ENCODE measurements at regions not wholly inside any gene's neighbourhood (a gene's known extent, or its start where the extent isn't known, plus 50 kb on each side); places are given as distances from the start of the nearest gene placed in this dataset.

DNA sequence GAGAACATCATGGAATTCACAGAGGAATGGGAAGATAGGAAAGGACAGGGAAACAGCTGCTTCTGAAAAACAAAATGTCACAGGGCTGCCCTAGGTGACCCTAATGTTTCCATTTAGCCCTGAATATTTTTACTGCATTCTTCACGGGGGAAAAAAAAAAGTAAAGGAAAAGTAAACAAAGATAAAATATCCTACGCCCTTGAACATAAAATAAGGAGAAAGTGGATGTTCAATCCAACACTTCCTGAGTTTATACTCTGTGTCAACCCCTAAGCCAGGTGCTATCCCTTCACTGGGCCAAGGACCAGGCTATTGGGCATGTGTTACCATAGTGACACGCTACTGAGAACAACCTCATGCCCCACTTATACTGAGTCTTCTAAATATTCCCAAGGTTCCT lies 84.7 kb downstream of the FAM76B start:
- H3K27me3 ChIP-seq (ENCODE audit: control insufficient read depth, insufficient read depth, low read length, poor library complexity, severe bottlenecking): no peaks in the 10 kb centered on the region
- H3K9me3 ChIP-seq (ENCODE audit: control insufficient read depth, low read length): no peaks in the 10 kb centered on the region
- no peak overlapping the region for H3K27ac ChIP-seq (ENCODE audit: insufficient read depth, low read depth, low read length, poor library complexity, severe bottlenecking)
- 94 to 100% methylated on average over 2 to 3 of the region's 3 CpGs for WGBS, 2 experiments
- H3K4me1 ChIP-seq (ENCODE audit: control insufficient read depth, insufficient read depth, low read length): peaks cover 14% of the 10 kb centered on the region
- no peak overlapping the region for H3K4me3 ChIP-seq (ENCODE audit: insufficient read depth, low read depth, low read length)
- no peaks in the 10 kb centered on the region for H3K36me3 ChIP-seq (ENCODE audit: control insufficient read depth, insufficient read depth, low read length)

DNA sequence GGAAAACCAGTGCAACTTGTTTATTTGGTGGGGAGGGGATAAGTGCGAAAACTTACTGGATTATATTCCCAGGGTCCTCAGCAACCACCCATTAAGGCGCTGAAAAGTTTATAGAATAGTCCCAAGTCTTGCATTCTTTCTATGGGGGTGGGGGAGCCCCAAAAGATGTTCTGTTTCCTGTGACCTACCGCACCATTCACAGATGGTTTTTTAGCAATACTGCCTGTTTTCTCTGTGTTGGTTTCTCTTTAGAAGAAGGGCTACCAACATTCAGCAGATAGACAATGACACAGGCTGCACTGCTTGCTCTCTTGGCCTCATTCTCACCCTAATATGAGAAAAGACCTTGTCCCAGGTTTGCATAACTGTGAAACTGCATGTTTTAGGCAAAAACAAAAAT lies 86.5 kb downstream of the FAM76B start:
- no peaks in the 10 kb centered on the region for H3K36me3 ChIP-seq (ENCODE audit: control insufficient read depth, insufficient read depth, low read length)
- H3K4me3 ChIP-seq (ENCODE audit: insufficient read depth, low read depth, low read length): no peak overlapping the region
- H3K9me3 ChIP-seq (ENCODE audit: control insufficient read depth, low read length): no peaks in the 10 kb centered on the region
- no peaks in the 10 kb centered on the region for H3K27me3 ChIP-seq (ENCODE audit: control insufficient read depth, insufficient read depth, low read length, poor library complexity, severe bottlenecking)
- no peak overlapping the region for H3K27ac ChIP-seq (ENCODE audit: insufficient read depth, low read depth, low read length, poor library complexity, severe bottlenecking)
- 96 to 98% methylated on average over 3 of the region's 3 CpGs for WGBS, 2 experiments
- peaks cover 14% of the 10 kb centered on the region for H3K4me1 ChIP-seq (ENCODE audit: control insufficient read depth, insufficient read depth, low read length)

DNA sequence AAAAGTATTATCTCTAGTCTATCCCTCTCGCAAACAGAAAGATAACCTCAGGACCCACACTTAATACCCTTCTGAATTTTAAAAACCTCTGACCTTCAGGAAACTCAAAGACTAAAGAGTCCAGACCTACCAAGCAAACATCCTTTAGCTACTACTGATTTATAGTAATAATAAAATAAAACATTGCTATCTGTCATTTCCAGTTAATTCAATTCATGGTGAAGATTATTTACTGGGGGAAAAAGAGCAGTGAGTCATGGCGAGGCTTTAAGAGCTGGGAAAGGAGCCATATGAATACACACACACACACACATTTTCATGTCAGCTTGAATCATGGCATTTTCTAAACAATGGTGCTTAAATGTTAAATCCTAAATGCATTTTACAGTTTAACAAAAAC lies 87.1 kb downstream of the FAM76B start:
- 86 to 100% methylated on average over 2 of the region's 2 CpGs for WGBS, 2 experiments
- Histone ChIP-seq H3K27me3 (ENCODE audit: control insufficient read depth, insufficient read depth, low read length, poor library complexity, severe bottlenecking) (no peaks in the 10 kb centered on the region), H3K4me1 (ENCODE audit: control insufficient read depth, insufficient read depth, low read length) (peaks cover 14% of the 10 kb centered on the region), H3K27ac (ENCODE audit: insufficient read depth, low read depth, low read length, poor library complexity, severe bottlenecking) (no peak overlapping the region), H3K36me3 (ENCODE audit: control insufficient read depth, insufficient read depth, low read length) (no peaks in the 10 kb centered on the region), H3K4me3 (ENCODE audit: insufficient read depth, low read depth, low read length) (no peak overlapping the region), H3K9me3 (ENCODE audit: control insufficient read depth, low read length) (no peaks in the 10 kb centered on the region)

- 89 to 91% methylated on average over 6 of the region's 6 CpGs for WGBS, 2 experiments
- Histone ChIP-seq H3K9me3 (ENCODE audit: control insufficient read depth, low read length) (no peaks in the 10 kb centered on the region), H3K4me1 (ENCODE audit: control insufficient read depth, insufficient read depth, low read length) (peaks cover 8% of the 10 kb centered on the region), H3K36me3 (ENCODE audit: control insufficient read depth, insufficient read depth, low read length) (no peaks in the 10 kb centered on the region), H3K4me3 (ENCODE audit: insufficient read depth, low read depth, low read length) (no peak overlapping the region), H3K27ac (ENCODE audit: insufficient read depth, low read depth, low read length, poor library complexity, severe bottlenecking) (no peak overlapping the region), H3K27me3 (ENCODE audit: control insufficient read depth, insufficient read depth, low read length, poor library complexity, severe bottlenecking) (no peaks in the 10 kb centered on the region)
These were observed 89.1 kb downstream of the FAM76B start for GRCh38 chr11:95700471-95700817.

- H3K4me3 ChIP-seq (ENCODE audit: insufficient read depth, low read depth, low read length): no peak overlapping the region
- no peaks in the 10 kb centered on the region for H3K9me3 ChIP-seq (ENCODE audit: control insufficient read depth, low read length)
- no peaks in the 10 kb centered on the region for H3K27me3 ChIP-seq (ENCODE audit: control insufficient read depth, insufficient read depth, low read length, poor library complexity, severe bottlenecking)
- 80 to 87% methylated on average over 2 of the region's 2 CpGs for WGBS, 2 experiments
- no peak overlapping the region for H3K27ac ChIP-seq (ENCODE audit: insufficient read depth, low read depth, low read length, poor library complexity, severe bottlenecking)
- H3K4me1 ChIP-seq (ENCODE audit: control insufficient read depth, insufficient read depth, low read length): peaks cover 8% of the 10 kb centered on the region
- no peaks in the 10 kb centered on the region for H3K36me3 ChIP-seq (ENCODE audit: control insufficient read depth, insufficient read depth, low read length)
These were observed 89.7 kb downstream of the FAM76B start for GRCh38 chr11:95699631-95700470.

GRCh38 chr11:95698676-95699557 lies 90.7 kb downstream of the FAM76B start:
- Histone ChIP-seq H3K4me3 (ENCODE audit: insufficient read depth, low read depth, low read length) (no peak overlapping the region), H3K27me3 (ENCODE audit: control insufficient read depth, insufficient read depth, low read length, poor library complexity, severe bottlenecking) (no peaks in the 10 kb centered on the region), H3K4me1 (ENCODE audit: control insufficient read depth, insufficient read depth, low read length) (peaks cover 8% of the 10 kb centered on the region), H3K9me3 (ENCODE audit: control insufficient read depth, low read length) (no peaks in the 10 kb centered on the region), H3K36me3 (ENCODE audit: control insufficient read depth, insufficient read depth, low read length) (no peaks in the 10 kb centered on the region), H3K27ac (ENCODE audit: insufficient read depth, low read depth, low read length, poor library complexity, severe bottlenecking) (no peak overlapping the region)
- 93 to 99% methylated on average over 3 of the region's 4 CpGs for WGBS, 2 experiments

DNA sequence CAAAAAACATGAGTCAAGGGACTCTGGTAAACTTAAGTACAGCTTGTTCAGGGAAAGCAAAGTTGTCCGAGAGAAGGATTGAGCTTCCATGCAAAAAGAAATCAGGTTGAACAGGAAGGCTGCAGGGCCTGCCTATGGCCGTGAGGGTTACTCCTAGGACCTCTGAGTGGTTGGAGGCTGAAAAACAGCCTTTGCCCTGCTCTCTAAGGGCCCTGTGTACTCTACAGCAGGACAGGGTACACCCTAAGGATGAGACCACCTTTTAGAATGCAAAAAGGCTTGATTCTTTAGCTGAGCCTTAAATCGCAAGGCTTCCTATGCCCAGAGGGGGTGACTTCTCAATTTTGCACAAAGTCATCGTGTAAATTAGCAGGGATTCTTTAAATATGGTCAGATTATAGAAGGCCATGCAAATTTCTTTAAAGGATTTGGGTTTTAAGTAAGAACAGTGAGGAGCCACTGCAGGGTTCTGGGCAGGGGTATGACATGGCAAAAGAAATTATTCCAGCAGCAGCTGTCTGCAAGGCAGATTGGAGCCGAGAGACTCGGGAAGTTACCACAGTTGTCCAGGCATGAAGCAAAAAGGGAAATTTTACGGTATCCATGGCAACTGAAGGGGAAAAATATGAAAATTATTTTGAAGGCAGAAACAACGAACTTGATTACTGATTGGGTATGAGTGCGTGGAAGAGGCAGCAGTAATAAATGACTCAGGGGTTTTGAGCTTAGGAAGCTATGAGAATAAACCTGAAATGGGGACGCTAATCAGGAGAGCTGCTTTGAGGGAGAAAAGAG lies 91.8 kb downstream of the FAM76B start:
- 89 to 90% methylated on average over 10 of the region's 10 CpGs for WGBS, 2 experiments
- Histone ChIP-seq H3K36me3 (ENCODE audit: control insufficient read depth, insufficient read depth, low read length) (no peaks in the 10 kb centered on the region), H3K27me3 (ENCODE audit: control insufficient read depth, insufficient read depth, low read length, poor library complexity, severe bottlenecking) (no peaks in the 10 kb centered on the region), H3K4me1 (ENCODE audit: control insufficient read depth, insufficient read depth, low read length) (peaks cover under 1% of the 10 kb centered on the region), H3K9me3 (ENCODE audit: control insufficient read depth, low read length) (no peaks in the 10 kb centered on the region), H3K4me3 (ENCODE audit: insufficient read depth, low read depth, low read length) (no peak overlapping the region), H3K27ac (ENCODE audit: insufficient read depth, low read depth, low read length, poor library complexity, severe bottlenecking) (no peak overlapping the region)

DNA sequence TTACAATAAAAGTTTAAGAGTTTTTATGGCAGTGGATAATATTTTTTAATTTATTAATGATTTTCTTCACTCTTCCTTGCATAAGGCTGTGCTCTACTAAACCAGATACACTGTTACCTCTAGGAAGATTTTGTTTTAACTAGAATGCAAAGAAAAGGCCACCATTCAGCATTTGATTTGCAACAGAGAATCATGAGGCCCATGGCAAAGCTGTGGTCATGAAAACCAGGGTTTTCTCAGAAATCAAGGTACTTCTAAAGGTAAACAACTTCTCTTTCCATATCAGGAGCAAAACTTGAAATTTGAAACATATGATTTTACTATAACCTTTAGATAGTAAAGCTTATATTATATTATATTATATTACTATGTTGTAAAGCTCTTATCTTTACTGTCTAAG lies 94.4 kb downstream of the FAM76B start:
- Histone ChIP-seq H3K27me3 (ENCODE audit: control insufficient read depth, insufficient read depth, low read length, poor library complexity, severe bottlenecking) (no peaks in the 10 kb centered on the region), H3K4me3 (ENCODE audit: insufficient read depth, low read depth, low read length) (no peak overlapping the region), H3K27ac (ENCODE audit: insufficient read depth, low read depth, low read length, poor library complexity, severe bottlenecking) (no peak overlapping the region), H3K4me1 (ENCODE audit: control insufficient read depth, insufficient read depth, low read length) (no peaks in the 10 kb centered on the region), H3K9me3 (ENCODE audit: control insufficient read depth, low read length) (no peaks in the 10 kb centered on the region), H3K36me3 (ENCODE audit: control insufficient read depth, insufficient read depth, low read length) (no peaks in the 10 kb centered on the region)

DNA sequence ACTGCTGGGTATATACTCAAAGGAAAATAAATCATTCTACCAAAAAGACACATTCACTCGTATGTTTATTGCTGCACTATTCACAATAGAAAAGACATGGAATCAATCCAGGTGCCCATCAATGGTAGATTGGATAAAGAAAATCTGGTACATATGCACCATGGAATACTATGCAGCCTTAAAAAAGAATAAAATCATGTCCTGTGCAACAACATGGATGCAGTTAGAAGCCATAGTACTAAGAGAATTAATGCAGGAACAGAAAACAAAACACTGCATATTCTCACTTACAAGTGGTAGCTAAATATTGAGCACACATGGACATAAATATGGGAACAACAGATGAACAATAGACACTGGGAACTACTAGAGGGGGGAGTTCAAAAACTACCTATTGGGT lies 96.3 kb downstream of the FAM76B start:
- Histone ChIP-seq H3K4me3 (ENCODE audit: insufficient read depth, low read depth, low read length) (no peak overlapping the region), H3K27ac (ENCODE audit: insufficient read depth, low read depth, low read length, poor library complexity, severe bottlenecking) (no peak overlapping the region), H3K27me3 (ENCODE audit: control insufficient read depth, insufficient read depth, low read length, poor library complexity, severe bottlenecking) (no peaks in the 10 kb centered on the region), H3K4me1 (ENCODE audit: control insufficient read depth, insufficient read depth, low read length) (no peaks in the 10 kb centered on the region), H3K9me3 (ENCODE audit: control insufficient read depth, low read length) (no peaks in the 10 kb centered on the region), H3K36me3 (ENCODE audit: control insufficient read depth, insufficient read depth, low read length) (no peaks in the 10 kb centered on the region)
- 0% methylated on average over 1 of the region's 1 CpG for WGBS, 2 experiments
